ENCODE measurements at regions not wholly inside any gene's neighbourhood (a gene's known extent, or its start where the extent isn't known, plus 50 kb on each side); places are given as distances from the start of the nearest gene placed in this dataset.

DNA sequence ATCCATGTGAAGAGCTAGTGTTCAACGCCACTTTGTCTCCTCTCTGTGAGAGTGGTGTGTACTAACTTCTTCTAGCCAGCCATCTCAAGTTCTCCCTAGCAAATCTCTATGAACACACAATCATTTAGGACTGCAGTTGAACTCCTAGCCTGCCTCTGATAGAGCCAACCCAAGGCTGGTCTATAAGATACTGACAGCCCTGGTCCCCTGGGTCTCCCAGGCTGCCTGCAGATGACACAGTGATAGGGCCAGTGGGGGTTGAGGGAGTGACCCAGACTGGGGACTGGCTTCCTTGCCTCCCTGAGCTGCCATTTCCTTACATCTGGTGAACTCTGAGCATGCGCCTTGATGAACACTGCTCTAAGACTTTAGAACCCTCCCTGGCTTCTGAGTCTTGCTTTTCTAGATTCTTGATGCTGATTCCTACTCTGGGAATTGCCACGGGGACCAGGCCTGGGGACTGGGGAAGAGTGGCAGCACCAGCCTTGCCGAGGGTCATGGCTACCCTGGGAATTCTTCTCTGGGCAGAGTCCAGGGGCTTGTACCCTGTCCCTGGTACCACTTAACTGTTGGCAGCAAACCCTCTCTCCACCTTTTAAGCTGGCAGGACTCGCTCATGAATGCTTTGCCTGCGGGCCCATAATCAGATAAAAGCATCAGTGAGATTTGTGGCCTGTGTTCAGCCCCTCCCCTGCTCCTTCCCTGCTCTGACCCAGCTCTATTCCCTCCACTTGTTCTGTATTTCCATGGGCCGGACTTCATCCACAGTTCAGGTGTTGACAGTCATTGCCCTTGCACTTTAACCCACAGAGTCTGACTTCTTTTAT, 130.8 kb upstream of the CHD6 start:
- Histone ChIP-seq H3K4me3 (ENCODE audit: extremely low read depth in 1 of 4, insufficient read depth in 2 of 4, low read depth in 3 of 4, low read length in 4 of 4) (no peak overlapping the region), H2BK120ac (replicated peaks; ENCODE audit: low read depth, low read length) (no peak overlapping the region), H3K27me3 (replicated peaks in 1 of 4; ENCODE audit: control insufficient read depth in 3 of 4, extremely low read depth in 1 of 4, insufficient read depth in 3 of 4, low read length in 3 of 4) (no peaks in the 10 kb centered on the region), H3K14ac (ENCODE audit: insufficient read length) (no peak overlapping the region), H2AK5ac (ENCODE audit: low read depth, low read length) (no peak overlapping the region), H3K4ac (replicated peaks; ENCODE audit: insufficient read length, low read depth, low read length) (no peak overlapping the region), H3K4me1 (replicated peaks in 1 of 4; ENCODE audit: control insufficient read depth in 3 of 4, insufficient read depth in 4 of 4, low read length in 3 of 4) (peaks cover 0 to 4% (median 0%) of the 10 kb centered on the region in 4 experiments; a peak in 2 of 7 replicates), H3K27ac (ENCODE audit: low read depth, low read length) (no peak overlapping the region), H2BK15ac (ENCODE audit: low read length) (no peak overlapping the region), H2BK20ac (ENCODE audit: low read length) (no peak overlapping the region), H4K20me1 (replicated peaks in 1 of 2; ENCODE audit: control insufficient read depth in 1 of 2, insufficient read depth in 2 of 2, low read length in 2 of 2) (no peaks in the 10 kb centered on the region), H4K8ac (ENCODE audit: extremely low read depth, insufficient read depth, low read length) (no peak overlapping the region), H3K18ac (ENCODE audit: extremely low read depth, low read length) (no peak overlapping the region), H4K5ac (ENCODE audit: insufficient read length, low read depth, low read length) (no peak overlapping the region), H3K79me2 (ENCODE audit: control insufficient read depth in 1 of 2, insufficient read depth in 2 of 2, low read length in 2 of 2) (no peaks in the 10 kb centered on the region), H2BK5ac (ENCODE audit: low read depth, low read length) (no peak overlapping the region), H2BK12ac (ENCODE audit: low read depth, low read length) (no peak overlapping the region), H3K9me3 (ENCODE audit: insufficient read depth in 2 of 2, low read depth in 1 of 2, low read length in 1 of 2) (no peaks in the 10 kb centered on the region), H4K91ac (replicated peaks; ENCODE audit: insufficient read length, low read length) (no peak overlapping the region), H3K36me3 (ENCODE audit: control insufficient read depth in 2 of 4, insufficient read depth in 4 of 4, low read length in 3 of 4) (no peaks in the 10 kb centered on the region), H3K23ac (ENCODE audit: insufficient read length) (no peak overlapping the region), H2AFZ (ENCODE audit: low read length) (no peak overlapping the region), H3K56ac (replicated peaks; ENCODE audit: insufficient read length, low read depth, low read length) (no peak overlapping the region), H3K4me2 (ENCODE audit: insufficient read depth in 1 of 2, low read depth in 2 of 2, low read length in 2 of 2) (no peak overlapping the region), H3K23me2 (ENCODE audit: low read depth, low read length) (no peaks in the 10 kb centered on the region), H3K9ac (replicated peaks in 1 of 4; ENCODE audit: extremely low read depth in 1 of 4, low read depth in 3 of 4, low read length in 3 of 4) (no peak overlapping the region), H3K79me1 (ENCODE audit: low read depth, low read length) (no peaks in the 10 kb centered on the region)
- FAIRE-seq, result no peak
- ChIA-PET POLR2A (ENCODE audit: partially characterized antibody) (no interaction called here), CTCF (ENCODE audit: partially characterized antibody) (interaction anchor here (0.6 to 5.2 kb wide), 12 partner anchors 11 to 369 kb away, joined by 3 to 48 read pairs (median 3); no protein-coding TSS in a partner anchor)
- DNase-seq (ENCODE audit: low read depth in 1 of 2, low spot score in 2 of 2), result no peak
- WGBS, 2 experiments (ENCODE audit: extremely low coverage in 1 of 2, insufficient coverage in 1 of 2, insufficient read length in 1 of 2, insufficient replicate concordance in 2 of 2, low coverage in 1 of 2, low lambda C conversion rate in 2 of 2, missing lambda C conversion rate in 1 of 2), result 85% methylated on average over 7 of the region's 7 CpGs; no CpG with 5 or more reads in 1 of the 2 experiments
- TF ChIP-seq CREB1 (IDR thresholded peaks at IDR 0.05) (no peak), RFX5 (IDR thresholded peaks at IDR 0.05; ENCODE audit: borderline replicate concordance, low read depth, low read length) (no peak), YY1 (IDR thresholded peaks at IDR 0.05; ENCODE audit: low read depth, low read length) (no peak), SP2 (IDR thresholded peaks at IDR 0.05; ENCODE audit: low read length) (no peak), EZH2 (IDR thresholded peaks at IDR 0.05; ENCODE audit: low read depth, low read length, severe bottlenecking) (no peak), SAP30 (IDR thresholded peaks at IDR 0.05; ENCODE audit: insufficient read depth, insufficient replicate concordance, low read length) (no peak), EP300 (IDR thresholded peaks at IDR 0.05; ENCODE audit: borderline replicate concordance in 1 of 2, low read depth in 2 of 2, low read length in 2 of 2) (no peak), CEBPB (IDR thresholded peaks at IDR 0.05; ENCODE audit: low read depth, low read length) (no peak), NANOG (IDR thresholded peaks at IDR 0.05; ENCODE audit: insufficient read depth, low read depth, low read length, poor library complexity, severe bottlenecking) (no peak), SIN3A (conservative IDR thresholded peaks at IDR 0.05 in 1 of 2, IDR thresholded peaks at IDR 0.05 in 1 of 2; ENCODE audit: low read depth in 1 of 2, low read length in 2 of 2) (no peak), RXRA (IDR thresholded peaks at IDR 0.05; ENCODE audit: insufficient read depth, low read depth, low read length) (no peak)
- TF ChIP-seq, protein P1, sequence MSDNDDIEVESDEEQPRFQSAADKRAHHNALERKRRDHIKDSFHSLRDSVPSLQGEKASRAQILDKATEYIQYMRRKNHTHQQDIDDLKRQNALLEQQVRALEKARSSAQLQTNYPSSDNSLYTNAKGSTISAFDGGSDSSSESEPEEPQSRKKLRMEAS (IDR thresholded peaks at IDR 0.05), result no peak

Data from H1 (cell line).